Stimulated activated CD8-positive, alpha-beta memory T cell treated with anti-CD3 and anti-CD28 coated beads, Interleukin-15, amount 100 ng/mL, for 4 hours (primary cell): ENCODE measurements at regions not wholly inside any gene's neighbourhood (a gene's known extent, or its start where the extent isn't known, plus 50 kb on each side); places are given as distances from the start of the nearest gene placed in this dataset.
"Not testable (repeated sequence)": the region's sequence is repeated elsewhere in the genome, so short reads cannot be mapped to it uniquely, and the experiment has no call there.

Source experiments
- DNase-seq, 2 donors: peaks; one replicate each; pipeline ENCODE4 v3.0.0-alpha.2; 2020; ENCODE audit warnings: low read depth in 2 of 2

DNA sequence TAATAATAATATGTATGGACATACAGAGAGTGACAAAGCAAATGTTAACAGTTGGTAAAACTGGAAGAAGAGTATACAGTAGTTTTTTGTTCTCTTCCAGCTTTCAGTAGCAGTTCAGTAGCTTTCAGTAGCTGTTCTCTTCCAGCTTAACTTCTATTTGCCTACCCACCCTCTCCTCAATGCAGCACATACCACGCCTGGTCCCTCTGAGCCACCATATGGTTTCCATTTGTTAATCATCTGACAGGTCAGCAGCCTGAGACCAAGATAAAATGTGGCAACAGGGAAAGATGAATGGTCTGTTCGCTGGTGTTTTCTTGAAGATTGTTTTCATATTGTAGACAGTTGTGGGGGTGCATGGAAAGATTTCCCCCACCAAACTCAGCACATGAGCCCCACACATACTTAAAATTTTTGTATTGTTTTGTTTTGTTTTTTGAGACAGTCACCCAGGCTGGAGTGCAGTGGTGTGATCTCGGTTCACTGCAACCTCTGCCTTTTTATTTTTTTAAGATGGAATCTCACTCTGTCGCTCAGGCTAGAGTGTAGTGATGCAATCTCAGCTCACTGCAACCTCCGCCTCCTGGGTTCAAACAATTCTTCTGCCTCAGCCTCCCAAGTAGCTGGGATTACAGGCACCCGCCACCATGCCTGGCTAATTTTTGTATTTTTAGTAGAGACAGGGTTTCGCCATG, 56.8 kb downstream of the ATP6V0E2 start:
- not testable (repeated sequence) for DNase-seq

DNA sequence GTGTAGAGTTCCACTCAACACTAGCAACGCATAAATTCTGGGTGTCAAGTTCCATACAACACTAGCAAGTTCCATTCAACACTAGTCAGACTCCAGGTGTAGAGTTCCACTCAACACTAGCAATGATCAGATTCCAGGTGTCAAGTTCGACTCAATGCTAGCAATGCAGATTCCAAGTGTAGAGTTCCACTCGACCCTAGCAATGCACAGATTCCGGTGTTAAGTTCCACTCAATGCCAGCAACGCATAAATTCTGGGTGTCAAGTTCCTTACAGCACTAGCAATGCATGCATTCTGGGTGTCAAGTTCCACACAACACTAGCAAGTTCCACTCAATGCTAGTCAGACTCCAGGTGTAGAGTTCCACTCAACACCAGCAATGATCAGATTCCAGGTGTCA, 60.0 kb downstream of the ATP6V0E2 start:
- not testable (repeated sequence) for DNase-seq

DNA sequence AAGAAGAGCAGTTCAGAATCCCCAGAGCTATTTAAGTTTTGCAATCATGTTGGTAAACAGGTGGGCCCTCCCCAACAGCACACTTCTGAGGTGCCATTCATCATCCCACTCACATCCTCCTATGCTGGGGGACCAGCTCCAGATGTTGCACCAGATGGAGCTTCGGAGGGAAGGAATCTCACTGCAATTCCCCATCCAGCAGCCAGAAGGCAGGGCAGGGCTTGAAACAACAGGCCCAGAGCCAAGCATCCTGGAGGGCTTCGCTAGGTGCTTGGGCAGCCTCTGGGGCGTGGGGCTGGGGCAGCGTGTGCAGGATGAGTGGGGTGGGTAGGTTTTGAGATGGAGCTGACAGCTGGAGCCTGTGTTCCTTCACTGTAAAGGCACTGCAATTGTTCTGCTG, 73.6 kb downstream of the ATP6V0E2 start:
- DNase-seq, result not testable (repeated sequence)

DNA sequence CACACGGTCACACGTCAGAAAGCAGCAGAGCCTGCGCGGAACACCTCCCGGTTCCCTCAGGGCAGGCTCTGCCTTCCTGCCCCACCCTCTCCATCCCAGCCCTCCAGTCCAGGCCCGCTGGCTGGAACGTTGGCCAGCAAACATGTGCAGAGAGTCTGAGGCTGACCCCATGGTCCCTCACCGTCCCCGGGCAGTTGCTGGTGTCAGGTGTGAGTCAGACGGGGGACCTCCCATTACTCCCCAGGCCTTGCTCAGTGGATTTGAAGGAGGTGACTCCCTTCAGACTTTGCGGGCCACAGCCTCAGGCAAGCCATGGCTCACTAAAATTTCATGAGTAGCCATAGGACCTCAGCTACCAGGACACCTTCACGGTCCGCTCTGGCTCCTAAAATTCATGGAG, 74.7 kb downstream of the ATP6V0E2 start:
- not testable (repeated sequence) for DNase-seq

DNA sequence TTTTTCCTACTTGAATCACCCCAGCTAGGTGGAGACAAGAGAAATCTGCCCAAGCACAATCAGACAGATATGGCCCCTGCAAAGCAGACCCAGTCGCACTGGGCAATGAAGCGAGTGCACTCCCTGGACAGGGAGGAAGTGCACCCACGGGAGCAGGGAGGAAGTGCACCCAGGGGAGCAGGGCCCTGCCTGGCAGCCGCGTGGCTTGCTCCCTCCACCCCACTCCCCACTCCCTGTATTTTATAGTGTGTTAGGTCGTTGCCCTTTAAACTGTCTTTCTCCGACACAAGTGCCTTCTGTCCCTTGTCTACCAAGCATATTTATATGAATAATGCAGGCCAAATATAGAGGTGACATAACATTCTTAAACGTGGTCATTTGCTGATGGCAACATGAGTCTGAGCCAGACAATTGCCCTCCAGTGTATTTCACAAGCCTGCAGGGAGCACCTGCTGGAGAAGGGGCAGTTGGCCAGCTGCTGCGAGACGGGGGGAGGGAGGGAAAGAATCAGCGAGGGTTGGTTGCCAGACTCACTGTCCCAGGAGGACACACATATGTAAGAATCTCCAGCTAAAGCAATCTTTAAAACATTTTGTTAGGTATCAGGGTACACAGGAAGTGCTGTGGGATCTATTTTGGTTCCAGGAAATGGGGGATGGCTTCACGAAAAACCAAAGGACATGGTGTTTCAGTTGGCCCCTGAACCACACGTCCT, 76.3 kb downstream of the ATP6V0E2 start:
- DNase-seq, result not testable (repeated sequence)

DNA sequence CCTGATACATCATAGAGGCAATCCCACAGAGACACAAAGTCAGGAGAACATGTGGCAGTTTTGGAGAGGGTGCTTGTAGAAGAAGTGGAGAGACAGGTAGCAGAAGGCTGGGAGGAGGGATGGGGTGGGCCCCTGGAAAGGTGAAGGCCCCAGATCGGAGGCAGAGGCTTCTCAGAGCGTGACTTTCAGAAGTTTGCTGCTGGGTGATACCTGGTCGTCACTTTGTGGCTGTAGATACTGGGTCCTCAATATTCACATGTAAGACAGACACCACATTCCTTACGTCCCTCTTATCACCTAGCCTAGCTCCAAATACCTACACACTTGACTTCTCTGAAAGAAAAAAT, 76.8 kb downstream of the ATP6V0E2 start:
- not testable (repeated sequence) for DNase-seq

DNA sequence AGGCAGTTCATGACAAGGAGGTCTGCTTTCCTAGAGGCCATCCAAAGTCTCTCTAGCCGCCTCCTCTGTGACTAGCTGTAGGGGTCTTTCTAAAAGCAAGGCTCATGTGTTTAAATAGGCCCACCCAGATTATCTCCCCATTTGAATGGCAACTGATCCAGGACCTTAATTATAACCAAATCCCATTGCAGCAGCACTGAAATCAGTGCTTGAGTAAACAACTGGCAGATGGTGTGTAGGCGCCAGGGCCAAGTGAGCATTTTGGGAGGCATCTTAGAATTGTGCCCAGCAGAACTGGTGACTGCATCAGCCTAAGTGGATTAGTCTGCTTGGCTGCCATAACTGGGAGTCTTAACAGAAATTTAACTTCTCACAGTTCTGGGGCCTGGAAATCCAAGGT, 77.8 kb downstream of the ATP6V0E2 start:
- DNase-seq, result not testable (repeated sequence)

DNA sequence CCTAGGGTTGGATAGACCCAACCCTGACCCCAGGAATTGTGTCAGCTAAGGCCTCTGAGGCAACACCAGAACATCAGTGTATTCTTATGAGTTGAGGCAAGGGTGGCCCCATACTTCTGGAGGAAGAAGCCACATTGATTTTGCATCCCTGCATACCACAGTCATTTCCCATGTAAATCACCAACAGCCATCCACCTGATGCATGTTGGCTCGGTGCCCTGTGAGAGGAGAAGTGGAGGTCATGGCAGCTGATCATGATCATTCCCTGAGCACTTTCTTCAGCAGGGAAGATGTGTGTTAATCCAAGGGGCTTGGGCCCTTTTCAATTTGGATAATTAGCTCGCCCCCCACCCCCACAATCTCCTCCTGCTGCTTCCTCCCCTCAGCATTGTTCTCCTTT, 85.1 kb downstream of the ATP6V0E2 start:
- not testable (repeated sequence) for DNase-seq

DNA sequence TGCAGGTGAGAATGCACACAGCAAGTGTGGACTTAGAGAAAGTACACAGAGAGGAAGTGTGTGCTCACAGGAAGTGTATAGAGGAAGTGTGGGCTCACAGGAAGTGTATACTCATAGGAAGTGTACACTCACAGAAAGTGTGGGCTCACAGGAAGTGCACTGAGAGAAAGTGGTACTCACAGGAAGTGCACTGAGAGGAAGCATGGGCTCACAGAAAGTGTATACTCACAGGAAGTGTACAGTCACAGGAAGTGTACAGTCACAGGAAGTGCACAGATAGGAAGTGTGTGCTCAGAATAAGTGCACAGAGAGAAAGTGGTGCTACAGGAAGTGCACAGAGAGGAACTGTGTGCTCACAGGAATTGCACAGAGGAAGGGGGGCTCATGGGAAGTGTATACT, 87.1 kb downstream of the ATP6V0E2 start:
- DNase-seq, result not testable (repeated sequence)

DNA sequence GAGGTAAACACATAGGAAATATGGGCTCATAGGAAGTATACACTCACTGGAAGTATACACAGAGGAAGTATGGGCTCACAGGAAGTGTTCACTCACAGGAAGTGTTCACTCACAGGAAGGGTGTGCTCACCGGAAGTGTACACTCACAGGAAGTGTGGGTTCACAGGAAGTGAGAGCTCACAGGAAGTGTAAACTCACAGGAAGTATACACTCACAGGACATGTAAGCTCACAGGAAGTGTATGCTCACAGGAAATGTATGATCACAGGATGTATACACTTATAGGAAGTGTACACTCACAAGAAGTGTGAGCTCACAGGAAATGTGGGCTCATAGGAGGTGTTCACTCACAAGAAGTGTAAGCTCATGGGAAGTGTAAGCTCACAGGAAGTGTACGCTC, 88.1 kb downstream of the ATP6V0E2 start:
- DNase-seq, result not testable (repeated sequence)

DNA sequence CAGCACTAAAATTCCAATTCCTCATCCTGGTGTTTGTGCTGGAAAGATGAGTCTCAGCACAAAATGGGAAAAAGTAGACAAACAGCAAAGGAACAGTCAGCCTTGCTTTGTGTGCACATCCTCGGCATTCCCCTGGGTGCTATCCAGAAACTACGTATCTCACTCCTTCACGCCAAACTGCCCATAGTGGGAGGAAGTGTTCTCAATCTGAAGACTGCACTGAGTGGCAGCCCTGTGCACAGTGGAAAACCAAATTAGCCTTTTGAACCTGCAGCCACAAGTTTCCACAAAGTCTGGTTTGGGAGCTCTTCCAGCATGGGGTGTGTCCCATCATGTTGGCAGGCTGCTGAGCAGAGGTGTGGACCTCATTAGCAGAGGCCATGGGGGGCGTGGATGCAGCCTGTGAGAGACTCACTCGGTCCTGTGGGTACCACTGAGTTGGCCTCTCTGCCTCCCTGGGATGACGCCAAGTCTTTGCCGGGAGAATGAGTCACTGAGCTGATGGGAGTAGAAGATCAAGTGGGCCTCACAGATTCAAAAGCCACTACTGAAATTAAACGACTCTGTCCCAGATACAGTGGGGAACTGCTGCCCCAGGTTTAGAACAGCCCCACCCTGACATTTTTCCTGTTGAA, 89.0 kb downstream of the ATP6V0E2 start:
- DNase-seq, result not testable (repeated sequence)

DNA sequence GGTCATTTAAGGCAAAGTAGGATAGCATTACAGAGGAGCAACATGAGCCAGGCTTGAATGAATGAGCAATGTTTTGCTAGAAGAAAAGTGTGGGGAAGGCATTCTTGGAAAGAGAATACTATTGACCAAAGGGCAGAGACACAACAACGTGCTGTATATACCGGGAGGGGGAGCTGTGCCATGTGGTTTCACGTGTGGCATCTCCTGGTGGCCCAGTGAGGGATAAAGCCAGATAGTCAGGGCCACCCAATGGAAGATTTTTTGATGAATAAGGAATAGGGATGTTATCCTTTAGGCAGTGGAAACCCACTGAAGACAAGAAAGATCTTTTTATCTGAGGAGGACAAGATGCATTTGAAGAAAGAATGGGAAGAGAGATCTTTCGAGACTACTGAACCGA, 90.2 kb downstream of the ATP6V0E2 start:
- not testable (repeated sequence) for DNase-seq

DNA sequence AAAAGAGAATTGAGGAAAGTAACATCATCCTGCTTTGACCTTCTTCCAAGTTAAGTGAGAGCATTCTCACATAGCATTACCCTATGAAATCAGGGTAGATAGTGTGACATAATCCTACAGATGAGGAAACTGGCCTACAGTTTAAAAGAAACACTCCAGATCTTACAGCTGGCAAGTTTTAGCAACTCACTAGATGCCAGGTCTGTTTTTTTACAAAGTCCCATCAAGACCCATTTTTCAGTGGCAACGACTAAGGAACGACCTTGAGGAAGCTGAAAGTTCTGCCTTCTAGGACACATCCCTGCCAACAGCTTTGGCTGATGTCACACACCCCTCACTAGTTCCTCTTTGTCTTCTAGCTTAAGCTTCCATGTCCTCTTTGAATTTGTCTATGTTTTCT, 92.7 kb downstream of the ATP6V0E2 start:
- DNase-seq, result not testable (repeated sequence)

DNA sequence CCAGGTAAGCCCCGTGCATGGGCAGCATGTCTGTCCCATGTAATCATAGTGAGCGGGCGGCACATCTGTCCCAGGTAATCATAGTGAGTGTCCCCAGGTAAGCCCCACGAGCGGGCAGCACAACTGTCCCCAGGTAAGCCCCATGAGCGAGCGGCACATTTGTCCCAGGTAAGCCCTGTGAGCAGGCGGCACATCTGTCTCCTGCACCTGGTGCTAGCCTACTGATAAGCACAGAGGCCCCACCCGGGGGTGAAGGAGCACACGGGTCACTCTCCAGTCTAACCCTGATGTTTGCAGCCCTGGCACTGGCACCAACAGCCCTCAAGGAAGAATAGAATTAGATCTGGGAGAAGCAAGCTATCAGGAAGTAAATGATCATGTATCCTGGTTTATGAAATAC, 99.2 kb downstream of the ATP6V0E2 start:
- DNase-seq, result not testable (repeated sequence)

DNA sequence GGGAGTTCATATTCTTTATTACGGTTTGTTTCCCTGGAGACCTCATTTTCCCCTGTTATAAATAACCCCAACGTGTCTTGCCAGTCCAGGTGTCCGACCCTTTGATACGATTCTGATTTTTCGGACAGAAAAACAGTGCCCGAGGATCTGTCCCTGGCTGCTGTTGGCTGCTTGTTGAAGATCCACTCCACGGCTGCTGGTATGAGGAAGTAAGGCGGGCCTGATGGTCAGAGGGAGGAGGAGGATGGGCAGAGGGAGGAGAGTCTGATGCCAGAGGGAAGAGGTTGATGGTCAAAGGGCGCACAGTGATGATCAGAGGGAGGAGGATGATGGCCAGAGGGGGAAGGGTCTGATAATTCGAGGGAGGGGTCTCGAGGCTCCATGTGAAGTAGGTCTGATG, 99.9 kb downstream of the ATP6V0E2 start:
- not testable (repeated sequence) for DNase-seq

DNA sequence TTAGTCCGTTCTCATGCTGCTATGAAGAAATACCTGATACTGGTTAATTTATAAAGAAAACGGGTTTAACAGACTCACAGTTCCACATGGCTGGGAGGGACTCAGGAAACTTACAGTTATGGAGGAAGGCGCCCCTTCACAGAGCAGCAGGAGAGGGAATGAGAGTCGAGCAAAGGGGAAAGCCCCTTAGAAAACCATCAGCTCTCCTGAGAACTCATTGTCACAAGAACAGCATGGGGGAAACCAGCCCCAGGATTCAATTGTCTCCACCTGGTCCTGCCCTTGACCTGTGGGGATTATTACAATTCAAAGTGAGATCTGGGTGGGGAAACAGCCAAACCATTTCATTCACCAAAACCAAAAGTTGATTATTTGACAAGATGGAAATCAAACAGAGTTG, 101.8 kb downstream of the ATP6V0E2 start:
- DNase-seq, result not testable (repeated sequence)

DNA sequence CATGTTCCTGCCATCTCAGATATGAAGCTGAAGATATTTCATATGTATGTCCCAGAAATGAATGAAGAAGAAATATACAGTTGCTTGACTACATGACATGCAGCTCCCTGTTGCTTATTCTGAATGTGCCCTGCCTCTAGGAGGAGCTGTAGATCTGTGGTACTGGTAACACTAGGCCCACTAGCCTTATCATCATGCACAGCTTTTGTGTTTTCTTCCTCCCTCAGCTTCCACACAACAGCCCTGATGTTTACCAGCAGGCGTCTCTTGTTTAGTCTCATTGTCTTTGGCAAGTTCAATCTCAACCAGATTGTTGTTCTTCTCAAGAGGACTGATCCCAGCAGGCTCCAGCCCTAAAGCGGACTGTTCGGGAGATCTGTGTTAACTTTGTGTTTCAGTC, 104.8 kb downstream of the ATP6V0E2 start:
- DNase-seq, result not testable (repeated sequence)

DNA sequence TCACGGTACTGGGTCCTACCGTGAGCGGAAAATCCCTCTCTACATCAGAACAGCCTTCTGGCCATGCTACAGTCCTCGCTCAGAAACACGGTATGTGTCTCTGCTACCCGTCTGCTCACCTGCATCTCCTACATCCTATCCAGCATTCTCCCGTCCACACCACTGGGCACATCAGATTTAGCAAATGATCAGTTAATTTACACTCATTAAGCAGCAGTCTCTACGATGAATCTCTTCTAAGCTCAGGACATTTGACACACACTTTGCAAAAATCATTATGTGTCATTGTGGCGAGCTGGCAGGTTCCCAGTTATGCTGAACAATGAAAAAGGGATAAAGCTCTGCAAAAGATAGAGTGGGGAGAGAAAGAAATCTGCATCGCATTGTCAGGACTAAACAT, 105.2 kb downstream of the ATP6V0E2 start:
- DNase-seq, result not testable (repeated sequence)

DNA sequence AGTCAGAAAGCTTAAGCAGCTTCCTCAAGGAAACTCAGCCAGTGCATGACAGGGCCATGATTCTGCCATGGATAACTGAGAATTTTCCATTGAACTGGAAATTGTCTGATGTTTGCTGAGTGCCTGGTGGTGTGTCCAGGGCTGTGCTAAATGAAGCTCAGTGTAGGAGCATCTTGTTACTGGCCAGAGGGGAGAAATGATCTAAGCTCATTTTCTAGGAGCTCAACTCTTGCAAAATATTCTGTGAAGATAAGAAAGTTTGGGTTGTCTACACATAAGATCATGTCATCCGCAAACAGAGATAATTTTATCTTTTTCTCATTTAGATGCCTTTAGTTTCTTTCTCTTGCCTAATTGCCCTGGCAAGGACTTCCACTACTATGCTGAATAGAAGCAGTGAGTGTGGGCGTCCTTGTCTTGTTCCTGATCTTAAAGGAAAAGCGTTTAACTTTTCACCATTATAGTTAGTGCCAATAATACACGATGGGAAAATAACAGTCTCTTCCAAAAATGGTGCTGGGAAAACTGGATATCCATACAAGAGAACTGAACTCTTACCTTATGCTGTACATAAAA, 108.9 kb downstream of the ATP6V0E2 start:
- DNase-seq, result not testable (repeated sequence)

DNA sequence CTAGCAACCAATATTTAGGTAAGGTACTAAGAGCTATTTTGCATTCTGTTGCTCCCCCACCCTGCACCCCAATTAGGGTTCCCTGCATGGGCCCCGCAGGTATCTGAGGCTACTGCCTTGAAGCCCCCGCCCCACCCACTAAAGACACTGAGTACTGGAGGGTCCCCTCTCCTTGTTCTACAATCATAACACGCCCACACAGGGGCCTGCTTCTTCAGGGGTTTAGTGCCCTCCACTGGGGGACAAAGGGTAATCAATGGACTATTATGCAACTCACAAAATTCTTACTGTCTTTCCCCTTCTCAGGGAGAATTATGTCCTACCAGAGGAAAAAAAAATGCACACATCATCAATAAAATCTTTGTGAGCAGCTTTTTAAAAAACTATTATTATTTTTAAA, 113.1 kb downstream of the ATP6V0E2 start:
- DNase-seq, result not testable (repeated sequence)

DNA sequence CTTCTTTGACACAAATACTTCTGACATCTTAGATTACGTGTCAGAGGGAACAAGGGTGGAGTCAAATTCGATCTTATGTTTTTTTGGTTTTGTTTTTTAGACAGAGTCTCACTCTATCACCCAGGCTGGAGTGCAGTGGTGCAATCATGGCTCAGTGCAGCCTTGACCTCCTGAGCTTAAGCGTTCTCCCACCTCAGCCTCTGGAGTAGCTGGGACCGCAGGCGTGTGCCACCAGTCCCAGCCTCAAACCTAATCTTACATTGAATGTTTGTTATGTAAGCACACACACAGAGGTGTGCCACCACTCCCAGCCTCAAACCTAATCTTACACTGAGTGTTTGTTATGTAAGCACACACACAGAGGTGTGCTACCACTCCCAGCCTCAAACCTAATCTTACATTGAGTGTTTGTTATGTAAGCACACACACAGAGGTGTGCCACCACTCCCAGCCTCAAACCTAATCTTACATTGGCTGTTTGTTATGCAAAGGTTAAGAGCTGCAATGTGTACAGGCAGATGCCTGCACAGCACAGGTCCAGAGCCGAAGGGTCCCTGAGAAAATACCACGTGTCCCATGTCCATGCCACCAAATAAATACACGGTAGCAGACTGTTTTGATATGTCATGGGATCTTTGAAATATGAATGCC, 118.0 kb downstream of the ATP6V0E2 start:
- DNase-seq, result not testable (repeated sequence)

DNA sequence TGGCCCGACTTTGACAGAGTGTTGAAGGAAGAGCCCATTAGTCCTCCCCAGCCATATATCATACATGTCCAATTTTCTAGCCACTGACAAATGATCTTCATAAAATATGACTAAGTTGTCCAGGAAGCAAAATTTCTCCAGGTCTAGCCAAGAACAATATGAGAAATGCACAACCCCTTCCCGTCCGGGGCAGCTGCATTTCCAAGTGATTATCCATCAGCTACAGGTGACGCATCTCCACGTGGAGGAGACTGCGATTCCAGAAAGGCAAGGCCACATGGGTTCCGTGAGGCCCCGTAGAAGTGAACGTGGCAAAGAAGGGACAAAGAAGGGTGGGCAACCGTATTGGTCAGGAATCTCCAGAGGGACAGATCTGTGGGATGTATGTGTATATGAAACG, 118.6 kb downstream of the ATP6V0E2 start:
- not testable (repeated sequence) for DNase-seq
